ENCODE measurements at regions not wholly inside any gene's neighbourhood (a gene's known extent, or its start where the extent isn't known, plus 50 kb on each side); places are given as distances from the start of the nearest gene placed in this dataset.

DNA sequence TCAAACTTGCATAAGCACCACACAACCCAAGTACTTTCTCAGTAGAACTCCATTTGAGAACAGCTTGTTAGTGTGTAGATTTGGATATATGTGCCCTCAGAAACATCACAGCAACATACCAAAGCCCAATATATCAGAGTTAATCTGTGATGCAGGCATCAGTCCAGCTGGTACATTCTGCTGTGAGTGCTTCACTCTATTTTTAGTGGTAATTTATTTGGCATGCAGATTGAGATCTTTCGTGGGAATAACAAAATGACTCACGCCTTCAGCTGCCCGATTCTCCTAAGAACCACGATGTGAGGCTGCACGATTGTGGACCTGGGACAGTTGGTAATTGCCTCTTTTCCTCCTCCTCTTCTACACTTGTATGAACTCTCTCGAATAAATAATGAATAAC is 730.7 kb downstream of the SQOR start:
- no peak for DNase-seq (ENCODE audit: low read depth)
- TF ChIP-seq, protein P1, sequence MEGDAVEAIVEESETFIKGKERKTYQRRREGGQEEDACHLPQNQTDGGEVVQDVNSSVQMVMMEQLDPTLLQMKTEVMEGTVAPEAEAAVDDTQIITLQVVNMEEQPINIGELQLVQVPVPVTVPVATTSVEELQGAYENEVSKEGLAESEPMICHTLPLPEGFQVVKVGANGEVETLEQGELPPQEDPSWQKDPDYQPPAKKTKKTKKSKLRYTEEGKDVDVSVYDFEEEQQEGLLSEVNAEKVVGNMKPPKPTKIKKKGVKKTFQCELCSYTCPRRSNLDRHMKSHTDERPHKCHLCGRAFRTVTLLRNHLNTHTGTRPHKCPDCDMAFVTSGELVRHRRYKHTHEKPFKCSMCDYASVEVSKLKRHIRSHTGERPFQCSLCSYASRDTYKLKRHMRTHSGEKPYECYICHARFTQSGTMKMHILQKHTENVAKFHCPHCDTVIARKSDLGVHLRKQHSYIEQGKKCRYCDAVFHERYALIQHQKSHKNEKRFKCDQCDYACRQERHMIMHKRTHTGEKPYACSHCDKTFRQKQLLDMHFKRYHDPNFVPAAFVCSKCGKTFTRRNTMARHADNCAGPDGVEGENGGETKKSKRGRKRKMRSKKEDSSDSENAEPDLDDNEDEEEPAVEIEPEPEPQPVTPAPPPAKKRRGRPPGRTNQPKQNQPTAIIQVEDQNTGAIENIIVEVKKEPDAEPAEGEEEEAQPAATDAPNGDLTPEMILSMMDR (IDR thresholded peaks at IDR 0.05; ENCODE audit: low read depth, low read length): no peak
- TF ChIP-seq POLR2A (IDR thresholded peaks at IDR 0.05; ENCODE audit: extremely low read depth, insufficient read length) (no peak), MYC (IDR thresholded peaks at IDR 0.05; ENCODE audit: low read depth, low read length) (no peak)
- TF ChIP-seq, protein P2, sequence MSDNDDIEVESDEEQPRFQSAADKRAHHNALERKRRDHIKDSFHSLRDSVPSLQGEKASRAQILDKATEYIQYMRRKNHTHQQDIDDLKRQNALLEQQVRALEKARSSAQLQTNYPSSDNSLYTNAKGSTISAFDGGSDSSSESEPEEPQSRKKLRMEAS (IDR thresholded peaks at IDR 0.05; ENCODE audit: low read depth, low read length): no peak
- H3K4me3 ChIP-seq (ENCODE audit: low read depth, low read length): no peak overlapping the region

DNA sequence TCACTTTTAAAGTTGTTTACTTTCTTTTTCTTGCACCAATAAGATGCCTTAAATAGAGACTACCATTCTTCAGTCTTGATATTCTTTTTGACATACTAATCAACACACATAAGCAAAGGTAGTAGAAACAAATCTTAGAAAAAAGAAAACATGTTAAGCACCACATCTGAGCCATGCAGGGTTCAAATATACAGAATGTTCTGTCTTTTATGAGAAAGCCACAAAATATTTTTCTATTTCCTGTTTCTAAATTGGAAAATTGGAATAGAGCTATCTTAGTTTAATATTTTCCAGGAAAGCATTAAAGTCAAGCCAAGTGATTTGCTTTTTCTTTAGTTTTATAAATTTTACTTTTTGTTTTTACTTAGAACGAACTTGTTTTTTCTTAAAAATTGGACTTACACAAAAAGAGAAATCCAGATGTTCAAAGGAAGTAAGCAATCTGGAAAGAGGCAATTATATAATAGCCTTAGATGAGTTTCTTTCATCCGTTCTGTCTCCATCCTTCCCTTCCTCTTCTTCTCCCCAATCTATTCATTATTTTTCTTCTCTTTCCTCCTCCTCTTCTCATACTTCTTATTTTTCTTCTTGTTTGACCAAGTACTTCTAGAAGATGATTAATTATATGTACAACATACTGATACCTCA is 731.7 kb downstream of the SQOR start:
- DNase-seq (ENCODE audit: low read depth): no peak
- no peak for TF ChIP-seq POLR2A (IDR thresholded peaks at IDR 0.05; ENCODE audit: extremely low read depth, insufficient read length)
- no peak for TF ChIP-seq MYC (IDR thresholded peaks at IDR 0.05; ENCODE audit: low read depth, low read length)
- TF ChIP-seq, protein P2 (IDR thresholded peaks at IDR 0.05; ENCODE audit: low read depth, low read length): no peak
- TF ChIP-seq, protein P1 (IDR thresholded peaks at IDR 0.05; ENCODE audit: low read depth, low read length): no peak
- H3K4me3 ChIP-seq (ENCODE audit: low read depth, low read length): no peak overlapping the region

DNA sequence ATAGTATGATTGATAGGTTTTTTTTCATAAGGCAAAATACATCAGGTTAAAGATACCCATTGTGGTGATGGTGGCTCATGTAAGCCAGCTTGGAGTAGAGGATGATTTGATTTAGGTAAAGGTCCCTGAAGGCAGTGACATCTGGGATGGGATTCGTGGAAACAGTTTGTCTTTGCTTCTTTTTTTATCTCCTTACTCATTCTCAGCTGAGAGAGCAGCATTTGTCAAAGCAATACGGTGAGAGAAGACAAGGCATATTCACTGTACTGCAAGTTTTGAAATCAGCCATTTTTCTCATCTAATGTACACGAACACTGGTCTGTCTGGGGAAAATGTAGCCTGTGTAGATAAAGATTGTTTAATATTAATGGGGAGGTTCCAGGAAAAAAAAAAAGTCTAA is 749.1 kb downstream of the SQOR start:
- no peak overlapping the region for H3K4me3 ChIP-seq (ENCODE audit: low read depth, low read length)
- DNase-seq (ENCODE audit: low read depth): no peak
- TF ChIP-seq POLR2A (IDR thresholded peaks at IDR 0.05; ENCODE audit: extremely low read depth, insufficient read length) (no peak), MYC (IDR thresholded peaks at IDR 0.05; ENCODE audit: low read depth, low read length) (no peak)
- TF ChIP-seq, protein P2 (IDR thresholded peaks at IDR 0.05; ENCODE audit: low read depth, low read length): no peak
- TF ChIP-seq, protein P1 (IDR thresholded peaks at IDR 0.05; ENCODE audit: low read depth, low read length): no peak

DNA sequence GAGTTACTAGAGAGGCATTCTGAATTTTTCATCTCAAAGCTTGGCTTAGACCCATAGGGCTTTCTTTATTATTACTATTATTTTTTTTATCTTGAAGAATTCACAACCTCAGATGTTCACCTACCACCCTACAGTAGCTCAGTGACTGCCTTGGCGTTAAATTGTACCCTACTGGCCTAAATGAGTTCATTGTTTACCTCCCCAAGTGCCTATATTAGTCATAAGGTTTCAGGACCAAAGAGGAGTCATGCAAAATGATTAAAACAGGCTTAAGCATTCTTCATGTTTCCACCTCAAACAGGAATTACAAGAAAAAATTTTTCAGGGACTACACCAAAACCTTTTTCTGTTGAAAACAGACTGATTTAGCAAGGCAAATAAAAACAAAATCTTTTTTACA is 751.5 kb downstream of the SQOR start:
- TF ChIP-seq MYC (IDR thresholded peaks at IDR 0.05; ENCODE audit: low read depth, low read length) (no peak), POLR2A (IDR thresholded peaks at IDR 0.05; ENCODE audit: extremely low read depth, insufficient read length) (no peak)
- TF ChIP-seq, protein P2 (IDR thresholded peaks at IDR 0.05; ENCODE audit: low read depth, low read length): no peak
- TF ChIP-seq, protein P1 (IDR thresholded peaks at IDR 0.05; ENCODE audit: low read depth, low read length): no peak
- no peak overlapping the region for H3K4me3 ChIP-seq (ENCODE audit: low read depth, low read length)
- DNase-seq (ENCODE audit: low read depth): no peak

DNA sequence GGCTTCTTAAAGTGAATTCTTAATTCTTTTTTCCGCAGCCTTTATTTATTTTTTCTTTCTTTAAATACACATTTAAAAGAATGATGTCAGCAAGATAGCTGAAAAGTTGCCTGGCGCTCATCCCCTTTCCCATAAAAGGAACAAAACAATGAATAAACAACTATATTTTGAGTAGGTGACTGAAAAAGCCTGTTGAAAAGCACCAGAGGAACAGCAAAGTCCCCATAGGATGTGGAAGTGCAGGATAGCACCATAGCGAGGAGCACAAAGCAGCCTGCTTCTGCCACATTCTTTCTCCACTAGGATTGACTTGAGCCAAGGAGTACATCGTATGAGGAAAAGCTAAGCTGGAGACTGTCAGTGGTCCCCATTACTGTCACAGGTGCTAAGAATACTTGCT is 754.9 kb downstream of the SQOR start:
- TF ChIP-seq, protein P2 (IDR thresholded peaks at IDR 0.05; ENCODE audit: low read depth, low read length): no peak
- TF ChIP-seq, protein P1 (IDR thresholded peaks at IDR 0.05; ENCODE audit: low read depth, low read length): no peak
- TF ChIP-seq MYC (IDR thresholded peaks at IDR 0.05; ENCODE audit: low read depth, low read length) (no peak), POLR2A (IDR thresholded peaks at IDR 0.05; ENCODE audit: extremely low read depth, insufficient read length) (no peak)
- DNase-seq (ENCODE audit: low read depth): no peak
- H3K4me3 ChIP-seq (ENCODE audit: low read depth, low read length): no peak overlapping the region
